OCI-LY1 (cell line): ENCODE measurements at regions not wholly inside any gene's neighbourhood (a gene's known extent, or its start where the extent isn't known, plus 50 kb on each side); places are given as distances from the start of the nearest gene placed in this dataset.

Source experiments
- H2AFZ ChIP-seq: fragments of 200-600 bp; sonication (generic), shearing (Covaris generic); 2 replicates; pipeline ENCODE4 v1.6.0; 2014; ENCODE audit warnings: antibody characterized with exemption, mild to moderate bottlenecking, low read length
- H3F3A ChIP-seq: fragments of 200-600 bp; sonication (generic), shearing (Covaris generic); 2 replicates; pipeline ENCODE4 v1.6.0; 2014; ENCODE audit warnings: mild to moderate bottlenecking, antibody characterized with exemption, low read length, moderate library complexity; ENCODE audit not compliant: insufficient read depth
- H3K27ac ChIP-seq: fragments of 200-600 bp; sonication (generic); 2 replicates; pipeline ENCODE4 v1.5.1; 2014; ENCODE audit warnings: low read length, mixed run types, mild to moderate bottlenecking, low read depth; ENCODE audit not compliant: poor library complexity, severe bottlenecking
- H3K27me3 ChIP-seq: fragments of 200-600 bp; sonication (generic); 2 replicates; pipeline ENCODE4 v1.6.0; 2014; ENCODE audit warnings: antibody characterized with exemption, mild to moderate bottlenecking, low read length, moderate library complexity; ENCODE audit not compliant: insufficient read depth
- H3K36me3 ChIP-seq: fragments of 200-600 bp; sonication (generic); 2 replicates; pipeline ENCODE4 v1.6.1; 2014; ENCODE audit warnings: mild to moderate bottlenecking, antibody characterized with exemption, low read length, moderate library complexity, mixed read lengths; ENCODE audit not compliant: insufficient read depth
- H3K4me1 ChIP-seq: fragments of 200-600 bp; sonication (generic); 2 replicates; pipeline ENCODE4 v1.5.1; 2014; ENCODE audit warnings: mild to moderate bottlenecking, low read length, moderate library complexity; ENCODE audit not compliant: insufficient read depth, severe bottlenecking
- H3K4me2 ChIP-seq: fragments of 200-600 bp; sonication (generic), shearing (Covaris generic); 2 replicates; pipeline ENCODE4 v1.6.1; 2014; ENCODE audit warnings: low read length
- H3K4me3 ChIP-seq: fragments of 200-600 bp; sonication (generic); 2 replicates; pipeline ENCODE4 v1.5.1; 2014; ENCODE audit warnings: low read length, low read depth, mild to moderate bottlenecking, mixed read lengths; ENCODE audit not compliant: poor library complexity, severe bottlenecking
- H3K79me2 ChIP-seq: fragments of 200-600 bp; shearing (Covaris generic); 2 replicates; pipeline ENCODE4 v1.6.1; 2016; ENCODE audit warnings: mixed run types, low read length, mixed read lengths; ENCODE audit not compliant: insufficient read depth
- H3K9ac ChIP-seq: fragments of 200-600 bp; sonication (generic), shearing (Covaris generic); 2 replicates; pipeline ENCODE4 v1.6.1; 2014; ENCODE audit warnings: mild to moderate bottlenecking, low read length, mixed read lengths
- H3K9me2 ChIP-seq: fragments of 200-600 bp; sonication (generic), shearing (Covaris generic); 2 replicates; pipeline ENCODE4 v1.6.1; 2014; ENCODE audit warnings: low read depth, mild to moderate bottlenecking, low read length, mixed read lengths
- H3K9me3 ChIP-seq: fragments of 200-600 bp; shearing (Covaris generic); 2 replicates; pipeline ENCODE4 v1.6.1; 2014; ENCODE audit warnings: low read length, mixed read lengths
- H4K20me1 ChIP-seq: fragments of 200-600 bp; sonication (generic), shearing (Covaris generic); 2 replicates; pipeline ENCODE4 v1.6.0; 2016; ENCODE audit warnings: mild to moderate bottlenecking, low read length; ENCODE audit not compliant: insufficient read depth
- EZH2 ChIP-seq: fragments of 200-600 bp; sonication (generic), shearing (Covaris generic); IDR thresholded peaks from 2 replicates; pipeline ENCODE4 v1.8.0; 2017; ENCODE audit warnings: borderline replicate concordance, mixed run types, mild to moderate bottlenecking, antibody characterized with exemption, low read length, moderate library complexity, mixed read lengths
- TF ChIP-seq, protein P1 (sequence below): fragments of 200-600 bp; sonication (generic), shearing (Covaris generic); IDR thresholded peaks from 2 replicates; pipeline ENCODE4 v1.5.1; 2017; ENCODE audit warnings: mild to moderate bottlenecking, antibody characterized with exemption, low read length, moderate library complexity, mixed read lengths

DNA sequence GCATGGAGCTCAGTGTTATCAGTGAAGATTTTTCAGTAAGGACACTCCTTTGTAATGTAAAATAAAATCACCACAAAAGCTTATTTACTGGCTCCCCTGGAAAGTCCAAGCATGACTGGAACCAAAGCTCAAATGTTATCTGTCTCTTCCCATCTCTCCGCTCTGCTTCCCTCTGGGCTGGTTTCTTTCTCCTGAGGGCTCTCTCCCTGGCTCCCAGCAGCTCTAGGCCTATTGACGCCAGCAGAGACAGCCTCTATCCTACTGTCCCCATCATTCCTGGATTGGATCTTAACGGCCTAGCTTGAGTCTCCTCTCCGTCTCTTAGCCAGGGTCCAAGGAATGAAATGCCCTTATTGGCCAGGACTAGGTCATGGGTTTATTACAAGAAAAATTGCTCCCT, 86.1 kb downstream of the TMEM167A start:
- Histone ChIP-seq H4K20me1 (no peaks in the 10 kb centered on the region), H3F3A (no peaks in the 10 kb centered on the region), H3K27ac (no peak overlapping the region), H3K4me3 (no peak overlapping the region), H3K36me3 (no peaks in the 10 kb centered on the region), H2AFZ (no peak overlapping the region), H3K79me2 (no peaks in the 10 kb centered on the region), H3K27me3 (no peaks in the 10 kb centered on the region), H3K9me3 (no peaks in the 10 kb centered on the region), H3K9me2 (no peaks in the 10 kb centered on the region), H3K4me2 (no peak overlapping the region), H3K4me1 (no peaks in the 10 kb centered on the region), H3K9ac (no peak overlapping the region)
- TF ChIP-seq EZH2, result no peak
- TF ChIP-seq, protein P1, sequence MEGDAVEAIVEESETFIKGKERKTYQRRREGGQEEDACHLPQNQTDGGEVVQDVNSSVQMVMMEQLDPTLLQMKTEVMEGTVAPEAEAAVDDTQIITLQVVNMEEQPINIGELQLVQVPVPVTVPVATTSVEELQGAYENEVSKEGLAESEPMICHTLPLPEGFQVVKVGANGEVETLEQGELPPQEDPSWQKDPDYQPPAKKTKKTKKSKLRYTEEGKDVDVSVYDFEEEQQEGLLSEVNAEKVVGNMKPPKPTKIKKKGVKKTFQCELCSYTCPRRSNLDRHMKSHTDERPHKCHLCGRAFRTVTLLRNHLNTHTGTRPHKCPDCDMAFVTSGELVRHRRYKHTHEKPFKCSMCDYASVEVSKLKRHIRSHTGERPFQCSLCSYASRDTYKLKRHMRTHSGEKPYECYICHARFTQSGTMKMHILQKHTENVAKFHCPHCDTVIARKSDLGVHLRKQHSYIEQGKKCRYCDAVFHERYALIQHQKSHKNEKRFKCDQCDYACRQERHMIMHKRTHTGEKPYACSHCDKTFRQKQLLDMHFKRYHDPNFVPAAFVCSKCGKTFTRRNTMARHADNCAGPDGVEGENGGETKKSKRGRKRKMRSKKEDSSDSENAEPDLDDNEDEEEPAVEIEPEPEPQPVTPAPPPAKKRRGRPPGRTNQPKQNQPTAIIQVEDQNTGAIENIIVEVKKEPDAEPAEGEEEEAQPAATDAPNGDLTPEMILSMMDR, result no peak

DNA sequence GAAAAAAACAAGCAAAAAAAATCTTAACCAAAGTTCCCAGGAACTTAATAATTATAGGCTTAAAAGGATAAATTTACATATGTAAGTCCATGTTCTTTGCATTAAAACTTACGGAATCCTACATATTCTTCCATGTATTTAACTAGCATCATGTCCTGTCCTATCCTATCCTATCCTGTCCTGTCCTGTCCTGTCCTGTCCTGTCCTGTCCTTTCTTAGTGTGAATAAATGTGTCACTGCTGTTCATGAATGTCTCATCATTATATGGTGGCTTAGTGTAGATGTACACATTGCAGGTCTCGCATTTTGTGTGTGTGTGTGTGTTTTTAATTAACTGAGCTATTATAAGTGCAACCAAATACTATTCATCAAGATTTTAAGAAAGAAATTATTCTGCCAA, 90.0 kb downstream of the TMEM167A start:
- H3K36me3 ChIP-seq, result no peaks in the 10 kb centered on the region
- no peak overlapping the region for H3K27ac ChIP-seq
- H3K4me1 ChIP-seq, result no peaks in the 10 kb centered on the region
- no peaks in the 10 kb centered on the region; the same call in 1 of the 2 replicates for H3F3A ChIP-seq
- no peaks in the 10 kb centered on the region for H3K27me3 ChIP-seq
- no peak overlapping the region for H3K4me3 ChIP-seq
- H2AFZ ChIP-seq, result no peak overlapping the region
- H4K20me1 ChIP-seq, result no peaks in the 10 kb centered on the region
- no peak for TF ChIP-seq EZH2
- TF ChIP-seq, protein P1, result no peak
- no peak overlapping the region for H3K4me2 ChIP-seq
- H3K9me3 ChIP-seq, result no peaks in the 10 kb centered on the region
- H3K9me2 ChIP-seq, result no peaks in the 10 kb centered on the region
- no peaks in the 10 kb centered on the region for H3K79me2 ChIP-seq
- H3K9ac ChIP-seq, result no peak overlapping the region

DNA sequence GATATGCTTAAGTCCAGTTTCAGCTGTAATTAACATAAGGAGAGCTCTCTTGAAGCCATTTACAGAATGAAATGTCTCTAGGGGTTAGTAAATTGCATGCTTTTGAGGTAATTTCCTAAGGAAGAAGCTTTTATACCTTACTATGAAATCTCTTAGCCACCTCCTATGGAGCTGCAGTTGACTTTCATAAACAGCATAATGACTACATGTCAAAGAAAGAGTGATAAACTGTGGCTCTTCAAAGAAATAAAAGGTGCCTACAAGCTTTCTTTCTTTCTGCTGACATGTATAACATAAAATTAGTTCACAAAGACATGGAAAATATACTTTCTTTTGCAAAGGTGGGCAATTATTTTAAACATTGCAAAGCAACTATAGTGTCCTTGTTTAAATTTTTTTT, 90.8 kb downstream of the TMEM167A start:
- Histone ChIP-seq H4K20me1 (no peaks in the 10 kb centered on the region), H3K79me2 (no peaks in the 10 kb centered on the region), H2AFZ (no peak overlapping the region), H3F3A (no peaks in the 10 kb centered on the region; the same call in 1 of the 2 replicates), H3K4me3 (no peak overlapping the region), H3K4me2 (no peak overlapping the region), H3K4me1 (no peaks in the 10 kb centered on the region), H3K27ac (no peak overlapping the region), H3K27me3 (no peaks in the 10 kb centered on the region), H3K9me3 (no peaks in the 10 kb centered on the region), H3K9ac (no peak overlapping the region), H3K9me2 (no peaks in the 10 kb centered on the region), H3K36me3 (no peaks in the 10 kb centered on the region)
- no peak for TF ChIP-seq EZH2
- TF ChIP-seq, protein P1, result no peak
